ENCODE measurements at regions not wholly inside any gene's neighbourhood (a gene's known extent, or its start where the extent isn't known, plus 50 kb on each side); places are given as distances from the start of the nearest gene placed in this dataset.

- Histone ChIP-seq H3K4me1 (ENCODE audit: control insufficient read depth, insufficient read depth, low read length) (no peaks in the 10 kb centered on the region), H3K4me3 (ENCODE audit: low read depth, low read length) (no peak overlapping the region), H3K9me3 (ENCODE audit: control insufficient read depth, insufficient read depth, low read depth, low read length) (no peaks in the 10 kb centered on the region), H3K27ac (ENCODE audit: extremely low read depth, low read depth, low read length) (no peak overlapping the region), H3K36me3 (ENCODE audit: control insufficient read depth in 2 of 2, insufficient read depth in 1 of 2, low read length in 2 of 2) (no peaks in the 10 kb centered on the region)
- POLR2A ChIA-PET = no interaction called here
- CTCF ChIA-PET = no interaction called here
- TF ChIP-seq ZNF155 (tag by site-specific recombination; IDR thresholded peaks at IDR 0.05) = no peak
- TF ChIP-seq KLF10 (tag by site-specific recombination; IDR thresholded peaks at IDR 0.05) = no peak
- no peak for TF ChIP-seq ZNF18 (tag by site-specific recombination; IDR thresholded peaks at IDR 0.05)
- no peak for TF ChIP-seq PRDM1 (tag by site-specific recombination; IDR thresholded peaks at IDR 0.05)
- no peak for TF ChIP-seq KLF7 (tag by site-specific recombination; IDR thresholded peaks at IDR 0.05; ENCODE audit: borderline replicate concordance)
- no peak for TF ChIP-seq ZNF555 (tag by site-specific recombination; conservative IDR thresholded peaks at IDR 0.05)
- TF ChIP-seq ZNF114 (tag by site-specific recombination; IDR thresholded peaks at IDR 0.05) = no peak
- no peak for TF ChIP-seq ZBTB7A (tag by site-specific recombination; IDR thresholded peaks at IDR 0.05; ENCODE audit: low read depth)
- TF ChIP-seq ZNF544 (tag by site-specific recombination; IDR thresholded peaks at IDR 0.05) = no peak
- TF ChIP-seq KLF1 (tag by site-specific recombination; IDR thresholded peaks at IDR 0.05) = no peak
- no peak for TF ChIP-seq GFI1B (tag by site-specific recombination; IDR thresholded peaks at IDR 0.05)
- TF ChIP-seq ZNF394 (tag by site-specific recombination; IDR thresholded peaks at IDR 0.05; ENCODE audit: borderline replicate concordance) = no peak
- TF ChIP-seq ZNF121 (tag by site-specific recombination; IDR thresholded peaks at IDR 0.05) = no peak
- no peak for TF ChIP-seq ZBTB17 (tag by site-specific recombination; IDR thresholded peaks at IDR 0.05)
- no peak for TF ChIP-seq ZNF704 (tag by site-specific recombination; IDR thresholded peaks at IDR 0.05)
- TF ChIP-seq PBX3 (CRISPR knock-in tag; IDR thresholded peaks at IDR 0.05) = no peak
- no peak for TF ChIP-seq ZNF449 (tag by site-specific recombination; IDR thresholded peaks at IDR 0.05)
- TF ChIP-seq ZNF202 (tag by site-specific recombination; IDR thresholded peaks at IDR 0.05; ENCODE audit: borderline replicate concordance) = no peak
Observed at GRCh38 chr10:64101606-64102263, 580.5 kb downstream of the REEP3 start.

GRCh38 chr10:64102264-64102633 is 581.0 kb downstream of the REEP3 start:
- TF ChIP-seq ZNF202 (tag by site-specific recombination; IDR thresholded peaks at IDR 0.05; ENCODE audit: borderline replicate concordance) (no peak), ZBTB1 (tag by site-specific recombination; IDR thresholded peaks at IDR 0.05) (no peak), ZNF776 (tag by site-specific recombination; IDR thresholded peaks at IDR 0.05; ENCODE audit: borderline replicate concordance) (no peak), ZFP69B (tag by site-specific recombination; IDR thresholded peaks at IDR 0.05) (no peak), ZNF211 (tag by site-specific recombination; IDR thresholded peaks at IDR 0.05; ENCODE audit: low read depth) (no peak), ZFP41 (tag by site-specific recombination; IDR thresholded peaks at IDR 0.05; ENCODE audit: borderline replicate concordance) (no peak), GLIS2 (tag by site-specific recombination; IDR thresholded peaks at IDR 0.05) (no peak), ZNF837 (tag by site-specific recombination; IDR thresholded peaks at IDR 0.05) (no peak), ZNF335 (tag by site-specific recombination; conservative IDR thresholded peaks at IDR 0.05) (no peak), ZNF221 (tag by site-specific recombination; IDR thresholded peaks at IDR 0.05; ENCODE audit: borderline replicate concordance) (no peak), ZNF791 (tag by site-specific recombination; IDR thresholded peaks at IDR 0.05) (no peak), ZNF157 (tag by site-specific recombination; IDR thresholded peaks at IDR 0.05) (no peak), INSM2 (tag by site-specific recombination; IDR thresholded peaks at IDR 0.05) (no peak), ZXDB (tag by site-specific recombination; IDR thresholded peaks at IDR 0.05) (no peak)

More at GRCh38 chr10:64102264-64102633, 581.0 kb downstream of the REEP3 start:
- H3K9me3 ChIP-seq (ENCODE audit: control insufficient read depth, insufficient read depth, low read depth, low read length) = no peaks in the 10 kb centered on the region
- CTCF ChIA-PET = no interaction called here
- H3K36me3 ChIP-seq (ENCODE audit: control insufficient read depth in 2 of 2, insufficient read depth in 1 of 2, low read length in 2 of 2) = no peaks in the 10 kb centered on the region
- POLR2A ChIA-PET = no interaction called here
- H3K27ac ChIP-seq (ENCODE audit: extremely low read depth, low read depth, low read length) = no peak overlapping the region
- H3K4me3 ChIP-seq (ENCODE audit: low read depth, low read length) = no peak overlapping the region
- no peaks in the 10 kb centered on the region for H3K4me1 ChIP-seq (ENCODE audit: control insufficient read depth, insufficient read depth, low read length)
